Retina (tissue), 1 donor: ENCODE measurements at regions not wholly inside any gene's neighbourhood (a gene's known extent, or its start where the extent isn't known, plus 50 kb on each side); places are given as distances from the start of the nearest gene placed in this dataset.

Experiments used
- DNase-seq: peaks from one replicate; pipeline ENCODE4 v3.0.0-alpha.2; 2016

GRCh38 chr10:33453081-33454025 is 118.9 kb upstream of the NRP1 start:
- no peak for DNase-seq

- DNase-seq: no peak
Measured at GRCh38 chr10:33448421-33449140, 114.1 kb upstream of the NRP1 start.

GRCh38 chr10:33441561-33441960 is 107.1 kb upstream of the NRP1 start:
- no peak for DNase-seq

GRCh38 chr10:33434933-33435332 is 100.5 kb upstream of the NRP1 start:
- no peak for DNase-seq

GRCh38 chr10:33428682-33429081 is 94.2 kb upstream of the NRP1 start:
- DNase-seq: no peak

- no peak for DNase-seq
Measured at GRCh38 chr10:33423154-33423529, 88.7 kb upstream of the NRP1 start.

- no peak for DNase-seq
Measured at GRCh38 chr10:33422471-33423153, 88.1 kb upstream of the NRP1 start.

GRCh38 chr10:33421789-33422462 is 87.5 kb upstream of the NRP1 start:
- DNase-seq: no peak

GRCh38 chr10:33419311-33419710 is 84.8 kb upstream of the NRP1 start:
- DNase-seq: no peak

- no peak for DNase-seq
Measured at GRCh38 chr10:33418301-33418700, 83.8 kb upstream of the NRP1 start.

GRCh38 chr10:33416691-33417090 is 82.2 kb upstream of the NRP1 start:
- DNase-seq: no peak

- DNase-seq: no peak
Measured at GRCh38 chr10:33416209-33416608, 81.7 kb upstream of the NRP1 start.

GRCh38 chr10:33414841-33415240 is 80.4 kb upstream of the NRP1 start:
- no peak for DNase-seq

- DNase-seq: no peak
Measured at GRCh38 chr10:33412653-33413361, 78.3 kb upstream of the NRP1 start.

- no peak for DNase-seq
Measured at GRCh38 chr10:33412241-33412640, 77.8 kb upstream of the NRP1 start.

GRCh38 chr10:33410860-33411234 is 76.4 kb upstream of the NRP1 start:
- no peak for DNase-seq

GRCh38 chr10:33410096-33410859 is 75.8 kb upstream of the NRP1 start:
- DNase-seq: no peak

- DNase-seq: no peak
Measured at GRCh38 chr10:33406596-33406995, 72.1 kb upstream of the NRP1 start.

- no peak for DNase-seq
Measured at GRCh38 chr10:33402220-33403073, 68.0 kb upstream of the NRP1 start.

- no peak for DNase-seq
Measured at GRCh38 chr10:33401300-33401699, 66.8 kb upstream of the NRP1 start.

GRCh38 chr10:33398796-33399195 is 64.3 kb upstream of the NRP1 start:
- DNase-seq: no peak
